ENCODE measurements at regions not wholly inside any gene's neighbourhood (a gene's known extent, or its start where the extent isn't known, plus 50 kb on each side); places are given as distances from the start of the nearest gene placed in this dataset.
"Not testable (repeated sequence)": the region's sequence is repeated elsewhere in the genome, so short reads cannot be mapped to it uniquely, and the experiment has no call there.

GRCh38 chr6:19892260-19892659 is 55.1 kb downstream of the ID4 start:
- peak in 1 of 14 donors; percentile 3 for DNase-seq

- peak in 3 of 14 donors; percentile 1 to 12 (median 1) for DNase-seq
These were observed 58.9 kb downstream of the ID4 start for GRCh38 chr6:19895866-19896692.

- DNase-seq = no peak
These were observed 59.5 kb downstream of the ID4 start for GRCh38 chr6:19896693-19897010.

GRCh38 chr6:19898141-19898740 is 61.1 kb downstream of the ID4 start:
- DNase-seq = no peak

- no peak for DNase-seq
These were observed 65.0 kb downstream of the ID4 start for GRCh38 chr6:19902201-19902600.

GRCh38 chr6:19904408-19904807 is 67.2 kb downstream of the ID4 start:
- DNase-seq = not testable (repeated sequence)

GRCh38 chr6:19905584-19905983 is 68.4 kb downstream of the ID4 start:
- no peak for DNase-seq

- DNase-seq = no peak
These were observed 69.0 kb downstream of the ID4 start for GRCh38 chr6:19906171-19906570.

- no peak for DNase-seq
These were observed 74.1 kb downstream of the ID4 start for GRCh38 chr6:19911223-19911622.

GRCh38 chr6:19918436-19918835 is 81.3 kb downstream of the ID4 start:
- no peak for DNase-seq

- no peak for DNase-seq
These were observed 84.6 kb downstream of the ID4 start for GRCh38 chr6:19921786-19922185.

- DNase-seq = no peak
These were observed 88.4 kb downstream of the ID4 start for GRCh38 chr6:19925533-19925932.

GRCh38 chr6:19928461-19928860 is 91.3 kb downstream of the ID4 start:
- no peak for DNase-seq

- no peak for DNase-seq
These were observed 92.1 kb downstream of the ID4 start for GRCh38 chr6:19929312-19929711.

GRCh38 chr6:19934996-19935591 is 97.9 kb downstream of the ID4 start:
- no peak for DNase-seq

GRCh38 chr6:19939321-19939720 is 102.2 kb downstream of the ID4 start:
- DNase-seq = not testable (repeated sequence)

GRCh38 chr6:19939926-19940325 is 102.8 kb downstream of the ID4 start:
- not testable (repeated sequence) for DNase-seq

- no peak for DNase-seq
These were observed 105.9 kb downstream of the ID4 start for GRCh38 chr6:19943042-19943441.

GRCh38 chr6:19945843-19946358 is 108.7 kb downstream of the ID4 start:
- no peak for DNase-seq

- no peak for DNase-seq
These were observed 112.0 kb downstream of the ID4 start for GRCh38 chr6:19949155-19949554.

- no peak for DNase-seq
These were observed 126.9 kb downstream of the ID4 start for GRCh38 chr6:19964115-19964514.

GRCh38 chr6:19968201-19968600 is 131.0 kb downstream of the ID4 start:
- DNase-seq = no peak

GRCh38 chr6:19972221-19972620 is 135.1 kb downstream of the ID4 start:
- no peak for DNase-seq

Data from C1 segment of cervical spinal cord (tissue), 14 donors.